ENCODE measurements at regions not wholly inside any gene's neighbourhood (a gene's known extent, or its start where the extent isn't known, plus 50 kb on each side); places are given as distances from the start of the nearest gene placed in this dataset.
"Not testable (repeated sequence)": the region's sequence is repeated elsewhere in the genome, so short reads cannot be mapped to it uniquely, and the experiment has no call there.

DNA sequence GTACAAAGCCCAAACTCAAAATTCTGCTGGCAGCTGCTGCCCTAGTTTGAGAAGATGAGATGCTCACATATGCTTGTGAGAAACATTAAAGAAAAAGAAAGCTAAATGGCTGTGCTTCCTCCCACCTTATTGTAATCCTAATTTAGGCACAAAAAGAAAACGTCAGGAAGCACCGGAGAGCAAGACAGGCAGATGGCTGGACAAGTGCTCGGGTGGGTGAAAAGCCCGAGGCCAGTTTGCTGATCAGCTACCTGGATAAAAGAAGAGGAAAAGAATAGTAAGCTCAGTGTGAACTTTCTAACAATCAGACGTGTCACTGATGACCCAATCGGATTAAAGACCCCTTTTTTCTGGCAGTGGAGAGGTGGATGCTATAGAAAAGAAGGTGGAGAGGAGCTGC, 368.0 kb upstream of the ATP10A start:
- Mint-ChIP-seq H3K36me3 (ENCODE audit: low read depth) (no peaks in the 10 kb centered on the region), H3K4me3 (no peak overlapping the region), H3K27me3 (ENCODE audit: low read depth) (peaks cover 4% of the 10 kb centered on the region), H3K9me3 (no peaks in the 10 kb centered on the region), H3K27ac (ENCODE audit: unreplicated experiment) (peak overlapping the region; percentile 68), H3K4me1 (peaks cover 40% of the 10 kb centered on the region)
- DNase-seq (ENCODE audit: low read depth, low spot score), result no peak
- TF ChIP-seq, protein P1, sequence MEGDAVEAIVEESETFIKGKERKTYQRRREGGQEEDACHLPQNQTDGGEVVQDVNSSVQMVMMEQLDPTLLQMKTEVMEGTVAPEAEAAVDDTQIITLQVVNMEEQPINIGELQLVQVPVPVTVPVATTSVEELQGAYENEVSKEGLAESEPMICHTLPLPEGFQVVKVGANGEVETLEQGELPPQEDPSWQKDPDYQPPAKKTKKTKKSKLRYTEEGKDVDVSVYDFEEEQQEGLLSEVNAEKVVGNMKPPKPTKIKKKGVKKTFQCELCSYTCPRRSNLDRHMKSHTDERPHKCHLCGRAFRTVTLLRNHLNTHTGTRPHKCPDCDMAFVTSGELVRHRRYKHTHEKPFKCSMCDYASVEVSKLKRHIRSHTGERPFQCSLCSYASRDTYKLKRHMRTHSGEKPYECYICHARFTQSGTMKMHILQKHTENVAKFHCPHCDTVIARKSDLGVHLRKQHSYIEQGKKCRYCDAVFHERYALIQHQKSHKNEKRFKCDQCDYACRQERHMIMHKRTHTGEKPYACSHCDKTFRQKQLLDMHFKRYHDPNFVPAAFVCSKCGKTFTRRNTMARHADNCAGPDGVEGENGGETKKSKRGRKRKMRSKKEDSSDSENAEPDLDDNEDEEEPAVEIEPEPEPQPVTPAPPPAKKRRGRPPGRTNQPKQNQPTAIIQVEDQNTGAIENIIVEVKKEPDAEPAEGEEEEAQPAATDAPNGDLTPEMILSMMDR (conservative IDR thresholded peaks at IDR 0.05), result no peak

DNA sequence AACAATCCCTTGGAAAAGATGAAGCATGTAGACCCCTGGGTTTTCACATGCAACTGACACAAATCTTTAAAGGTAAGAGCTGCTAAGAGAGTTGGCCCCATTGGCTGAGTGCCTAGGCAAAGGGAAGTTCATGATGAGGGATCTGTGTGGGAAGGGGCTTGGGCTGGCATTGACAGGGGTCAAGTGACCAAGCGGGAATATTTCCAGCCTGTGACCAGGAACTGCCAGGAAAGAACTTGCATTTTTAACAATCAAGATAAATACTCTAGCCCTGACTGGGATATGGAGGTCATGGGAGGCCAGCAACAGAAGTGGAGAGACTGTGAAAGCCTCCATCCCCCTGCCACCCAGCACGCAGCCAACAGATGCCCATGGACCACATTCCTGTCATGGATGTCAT, 361.1 kb upstream of the ATP10A start:
- H3K36me3 Mint-ChIP-seq (ENCODE audit: low read depth), result no peaks in the 10 kb centered on the region
- H3K27me3 Mint-ChIP-seq (ENCODE audit: low read depth), result no peaks in the 10 kb centered on the region
- H3K4me3 Mint-ChIP-seq, result no peak overlapping the region
- no peak for DNase-seq (ENCODE audit: low read depth, low spot score)
- no peaks in the 10 kb centered on the region for H3K4me1 Mint-ChIP-seq
- TF ChIP-seq, protein P1 (conservative IDR thresholded peaks at IDR 0.05), result no peak
- no peaks in the 10 kb centered on the region for H3K9me3 Mint-ChIP-seq
- no peak overlapping the region for H3K27ac Mint-ChIP-seq (ENCODE audit: unreplicated experiment)

DNA sequence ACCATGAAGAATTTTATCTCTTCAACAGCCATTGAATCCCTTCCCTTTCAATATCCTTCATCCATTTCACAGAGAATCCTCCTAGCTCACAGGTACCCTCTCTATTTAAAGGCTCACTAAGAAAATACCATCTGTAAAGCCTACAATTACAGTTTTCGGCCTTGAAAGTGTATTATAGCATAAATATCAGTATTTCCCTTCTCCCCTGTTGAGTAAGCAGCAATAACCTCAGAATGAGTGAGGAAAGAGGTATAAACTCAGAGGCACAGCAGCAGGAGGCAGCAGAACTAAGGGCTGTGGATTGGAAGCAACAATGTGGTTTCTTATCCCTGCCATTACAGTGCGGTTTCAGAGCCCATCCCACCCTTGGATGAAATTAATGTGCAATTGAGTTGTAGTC, 360.6 kb upstream of the ATP10A start:
- Mint-ChIP-seq H3K36me3 (ENCODE audit: low read depth) (no peaks in the 10 kb centered on the region), H3K4me1 (no peaks in the 10 kb centered on the region), H3K27ac (ENCODE audit: unreplicated experiment) (no peak overlapping the region), H3K4me3 (no peak overlapping the region), H3K9me3 (no peaks in the 10 kb centered on the region), H3K27me3 (ENCODE audit: low read depth) (no peaks in the 10 kb centered on the region)
- TF ChIP-seq, protein P1 (conservative IDR thresholded peaks at IDR 0.05), result no peak
- no peak for DNase-seq (ENCODE audit: low read depth, low spot score)

DNA sequence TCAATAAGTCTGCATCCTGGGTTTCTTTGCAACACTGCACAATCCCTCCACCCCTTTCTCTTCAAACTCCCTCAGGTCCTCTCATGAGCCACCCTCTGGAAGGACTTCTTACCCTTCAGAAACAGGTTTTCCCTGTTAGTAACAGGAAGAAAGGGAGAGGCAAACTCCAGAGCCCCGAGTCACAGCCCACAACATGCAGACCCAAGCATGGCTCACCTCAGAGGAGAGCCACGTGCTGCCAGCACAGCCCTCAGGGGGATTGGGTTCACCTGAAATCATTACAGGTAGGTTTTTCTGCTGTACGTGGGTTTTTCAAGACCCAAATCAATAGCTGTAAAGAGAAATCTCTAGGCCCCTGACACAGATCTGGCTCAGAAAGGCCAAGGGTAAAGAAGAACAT, 359.7 kb upstream of the ATP10A start:
- no peaks in the 10 kb centered on the region for H3K27me3 Mint-ChIP-seq (ENCODE audit: low read depth)
- no peak for DNase-seq (ENCODE audit: low read depth, low spot score)
- no peaks in the 10 kb centered on the region for H3K4me1 Mint-ChIP-seq
- H3K36me3 Mint-ChIP-seq (ENCODE audit: low read depth), result no peaks in the 10 kb centered on the region
- TF ChIP-seq, protein P1 (conservative IDR thresholded peaks at IDR 0.05), result no peak
- H3K27ac Mint-ChIP-seq (ENCODE audit: unreplicated experiment), result no peak overlapping the region
- no peak overlapping the region for H3K4me3 Mint-ChIP-seq
- H3K9me3 Mint-ChIP-seq, result no peaks in the 10 kb centered on the region

DNA sequence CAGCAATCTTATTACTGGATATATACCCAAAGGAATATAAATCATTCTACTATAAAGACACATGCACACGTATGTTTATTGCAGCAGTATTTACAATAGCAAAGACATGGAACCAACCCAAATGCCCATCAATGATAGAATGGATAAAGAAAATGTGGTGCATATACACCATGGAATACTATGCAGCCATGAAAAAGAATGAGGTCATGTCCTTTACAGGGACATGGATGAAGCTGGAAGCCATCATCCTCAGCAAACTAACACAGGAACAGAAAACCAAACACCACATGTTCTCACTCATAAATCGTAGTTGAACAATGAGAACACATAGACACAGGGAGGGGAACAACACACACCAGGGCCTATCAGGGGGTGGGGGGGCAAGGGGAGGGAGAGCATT, 353.9 kb upstream of the ATP10A start:
- H3K27ac Mint-ChIP-seq (ENCODE audit: unreplicated experiment); DNase-seq (ENCODE audit: low read depth, low spot score); H3K9me3 Mint-ChIP-seq; H3K36me3 Mint-ChIP-seq (ENCODE audit: low read depth); H3K4me1 Mint-ChIP-seq; H3K4me3 Mint-ChIP-seq; H3K27me3 Mint-ChIP-seq (ENCODE audit: low read depth): not testable (repeated sequence)

DNA sequence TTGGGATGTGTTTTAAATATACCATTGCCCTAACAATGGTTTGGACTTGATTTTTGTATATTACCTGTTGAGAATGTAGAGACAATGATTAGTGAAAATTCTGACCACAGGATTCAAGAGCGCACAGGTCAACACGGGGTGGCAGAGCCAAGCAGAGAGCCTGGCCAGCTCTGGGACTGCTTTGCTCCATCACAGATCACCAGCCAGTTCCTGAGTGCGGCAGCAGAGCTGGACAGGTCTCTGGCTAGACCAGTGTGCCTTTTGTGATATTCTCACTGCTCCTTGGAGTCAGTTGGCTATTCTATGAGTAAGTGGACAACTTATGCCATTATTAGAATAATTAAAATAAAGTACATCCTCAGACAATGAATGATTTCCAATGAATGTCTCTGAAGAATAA, 351.2 kb upstream of the ATP10A start:
- H3K4me1 Mint-ChIP-seq, result no peaks in the 10 kb centered on the region
- H3K36me3 Mint-ChIP-seq (ENCODE audit: low read depth), result no peaks in the 10 kb centered on the region

More for the DNA sequence above, 351.2 kb upstream of the ATP10A start:
- DNase-seq (ENCODE audit: low read depth, low spot score), result no peak
- H3K9me3 Mint-ChIP-seq, result no peaks in the 10 kb centered on the region
- TF ChIP-seq, protein P1 (conservative IDR thresholded peaks at IDR 0.05), result no peak
- H3K27ac Mint-ChIP-seq (ENCODE audit: unreplicated experiment), result no peak overlapping the region
- peaks cover 7% of the 10 kb centered on the region for H3K27me3 Mint-ChIP-seq (ENCODE audit: low read depth)
- no peak overlapping the region for H3K4me3 Mint-ChIP-seq
